HepG2 (cell line): ENCODE measurements at regions not wholly inside any gene's neighbourhood (a gene's known extent, or its start where the extent isn't known, plus 50 kb on each side); places are given as distances from the start of the nearest gene placed in this dataset.

Experiments
- ATAC-seq: fragments of 200-7000 bp; cut with Tn5 transposase; 3 replicates; pipeline ENCODE4 v1.9.1; 2020; ENCODE audit warnings: mild to moderate bottlenecking, moderate library complexity
- BruUV-seq: library from RNA; stranded (reverse); fragments of 400-500 nt; replicated peaks from 2 replicates; lab custom pipeline; 2021; lab: Mats Ljungman, UMichigan
- CTCF ChIA-PET: fragments of 300-600 bp; formaldehyde crosslinking; extraction: SDS; loops from one replicate; lab custom pipeline; 2021; ENCODE audit warnings: low total read pairs, inconsistent platforms, low intra/inter-chr PET ratio; lab: Yijun Ruan, JAX
- POLR2A ChIA-PET: fragments of 350-600 bp; sonication (Branson Sonifier 250); formaldehyde crosslinking; loops from one replicate; lab custom pipeline; 2020; ENCODE audit warnings: antibody characterized with exemption, inconsistent platforms; lab: Yijun Ruan, JAX
- DNase-seq: peaks from one replicate; pipeline ENCODE4 v3.0.0-alpha.2; 2015; ENCODE audit warnings: low spot score
- FAIRE-seq: peaks from 3 replicates; lab custom pipeline; 2011; peaks lifted over from hg19 to GRCh38; lab: Jason Lieb, UNC
- H2AFZ ChIP-seq: one replicate; pipeline ENCODE4 v1.6.1; 2011; ENCODE audit warnings: low read length, inconsistent platforms
- H3K27ac ChIP-seq: fragments of 300-600 bp; 3 replicates; pipeline ENCODE4 v1.8.0; 2011; ENCODE audit warnings: mixed run types, mild to moderate bottlenecking, mixed read lengths, low read length, inconsistent platforms; ENCODE audit not compliant: insufficient read depth; ENCODE audit errors: extremely low read length
- H3K27me3 ChIP-seq, 2 experiments: fragments of 200-600 bp in 1 of 2; 2 replicates in 1 of 2; 3 replicates in 1 of 2; pipeline versions ENCODE4 v1.6.0 to v1.8.0; 2011; ENCODE audit warnings: low read length in 2 of 2, mild to moderate bottlenecking in 2 of 2, moderate library complexity in 2 of 2, inconsistent platforms in 1 of 2; ENCODE audit not compliant: insufficient read depth in 2 of 2, control insufficient read depth in 1 of 2
- H3K36me3 ChIP-seq, 2 experiments: fragments of 200-600 bp in 1 of 2; replicated peaks in 1 of 2; 2 replicates in 1 of 2; 3 replicates in 1 of 2; pipeline versions ENCODE4 v1.5.1 to v1.8.0; 2011; ENCODE audit warnings: low read length in 2 of 2, inconsistent platforms in 1 of 2; ENCODE audit not compliant: insufficient read depth in 2 of 2, control insufficient read depth in 1 of 2
- H3K4me1 ChIP-seq: 2 replicates; pipeline ENCODE4 v1.5.1; 2012; ENCODE audit warnings: low read length, inconsistent platforms; ENCODE audit not compliant: insufficient read depth
- H3K4me2 ChIP-seq: 2 replicates; pipeline ENCODE4 v1.6.0; 2011; ENCODE audit warnings: low read depth, low read length, inconsistent platforms
- H3K4me3 ChIP-seq, 3 experiments: fragments of 200-600 bp in 1 of 3; sonication (generic), shearing (Covaris generic) in 1 of 3; replicated peaks in 1 of 3; 2 replicates each; pipeline ENCODE4 v1.5.1; 2011 to 2016; ENCODE audit warnings: low read length in 3 of 3, inconsistent platforms in 2 of 3, low read depth in 2 of 3, mild to moderate bottlenecking in 2 of 3, control low read depth in 1 of 3, mixed read lengths in 1 of 3; ENCODE audit not compliant: insufficient read depth in 1 of 3
- H3K79me2 ChIP-seq: one replicate; pipeline ENCODE4 v1.6.1; 2011; ENCODE audit warnings: low read length, inconsistent platforms; ENCODE audit not compliant: insufficient read depth
- H3K9ac ChIP-seq: 2 replicates; pipeline ENCODE4 v1.6.0; 2011; ENCODE audit warnings: mild to moderate bottlenecking, low read depth, low read length, inconsistent platforms; ENCODE audit not compliant: insufficient read depth
- H3K9me3 ChIP-seq: 2 replicates; pipeline ENCODE4 v1.5.1; 2012; ENCODE audit warnings: mild to moderate bottlenecking, low read length
- H4K20me1 ChIP-seq: 2 replicates; pipeline ENCODE4 v1.6.0; 2011; ENCODE audit warnings: inconsistent platforms, mild to moderate bottlenecking, low read length, moderate library complexity; ENCODE audit not compliant: insufficient read depth
- CENPX ChIP-seq: sonication (generic); formaldehyde crosslinking; IDR thresholded peaks from 2 replicates; pipeline ENCODE4 v1.9.0; 2021; ENCODE audit warnings: mild to moderate bottlenecking, missing genetic modification reagents, moderate library complexity
- MYC ChIP-seq: sonication (generic); formaldehyde crosslinking; IDR thresholded peaks from 2 replicates; pipeline ENCODE4 v1.9.0; 2021; ENCODE audit warnings: missing genetic modification reagents, borderline replicate concordance
- SP2 ChIP-seq: sonication (generic); formaldehyde crosslinking; IDR thresholded peaks from 2 replicates; pipeline ENCODE4 v1.5.1; 2020; ENCODE audit warnings: mild to moderate bottlenecking, missing genetic modification reagents
- ZNF296 ChIP-seq: sonication (generic); formaldehyde crosslinking; conservative IDR thresholded peaks from 2 replicates; pipeline ENCODE4 v1.5.0; 2020; ENCODE audit warnings: mild to moderate bottlenecking, missing genetic modification reagents
- ZNF572 ChIP-seq: sonication (generic); formaldehyde crosslinking; IDR thresholded peaks from 2 replicates; pipeline ENCODE4 v1.5.1; 2020; ENCODE audit warnings: mild to moderate bottlenecking, missing genetic modification reagents
- ZNF607 ChIP-seq: sonication (generic); formaldehyde crosslinking; IDR thresholded peaks from 2 replicates; pipeline ENCODE4 v1.5.1; 2020; ENCODE audit warnings: missing genetic modification reagents, mild to moderate bottlenecking, borderline replicate concordance
- ZNF672 ChIP-seq: sonication (generic); formaldehyde crosslinking; IDR thresholded peaks from 2 replicates; pipeline ENCODE4 v1.8.1; 2022; ENCODE audit warnings: missing genetic modification reagents
- WGBS: methylation state at CpG from one replicate; pipeline ENCODE4 v1.1.6; 2017; ENCODE audit warnings: low lambda C conversion rate; 5-methylcytosine and 5-hydroxymethylcytosine counted together
- in situ Hi-C: cut with HindIII; loops from 2 replicates; pipeline ENCODE4 v1.10.0; 2017; ENCODE audit warnings: low pct_unique_long_range_greater_than_20kb; ENCODE audit not compliant: extremely low pct_ligation_motif_present
- intact Hi-C: fragments of 100-400 bp; cut with micrococcal nuclease; formaldehyde crosslinking; loops from one replicate; pipeline ENCODE4 v1.10.0; 2022; ENCODE audit not compliant: unreplicated experiment
- TF ChIP-seq, protein P1 (sequence below): sonication (generic); formaldehyde crosslinking; IDR thresholded peaks from 2 replicates; pipeline ENCODE4 v1.8.1; 2023; ENCODE audit warnings: mild to moderate bottlenecking, inconsistent platforms, moderate library complexity, missing genetic modification reagents, borderline replicate concordance
- TF ChIP-seq, protein P2 (sequence below): sonication (generic); formaldehyde crosslinking; IDR thresholded peaks from 2 replicates; pipeline ENCODE4 v1.8.0; 2022; ENCODE audit warnings: mild to moderate bottlenecking, missing genetic modification reagents
- TF ChIP-seq, protein P3 (sequence below): sonication (generic); formaldehyde crosslinking; conservative IDR thresholded peaks from 2 replicates; pipeline ENCODE4 v1.4.0; 2020; ENCODE audit warnings: missing genetic modification reagents
- TF ChIP-seq, protein P4 (sequence below): IDR thresholded peaks from 2 replicates; pipeline ENCODE4 v1.6.1; 2016; ENCODE audit warnings: control low read depth

DNA sequence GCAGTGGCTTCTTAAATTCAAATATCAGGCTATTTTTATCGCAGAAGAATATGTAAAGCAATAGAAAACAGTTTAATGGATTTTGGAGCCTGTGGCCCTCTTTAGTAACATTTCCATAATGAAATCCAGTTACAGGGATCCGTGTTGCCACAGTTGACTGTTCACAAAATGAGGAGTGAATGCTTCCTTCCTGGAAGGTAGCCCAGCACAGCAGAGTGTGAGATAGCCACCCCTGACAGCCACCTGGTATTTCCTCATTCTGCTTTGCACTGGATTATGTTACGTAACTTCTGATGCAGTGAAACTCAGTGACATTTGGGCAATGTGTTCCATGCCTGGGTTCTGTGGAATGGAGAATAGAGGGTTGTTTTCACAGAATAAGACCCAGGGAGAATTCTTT is 517.2 kb downstream of the RBFOX1 start (continued):
- TF ChIP-seq, protein P1, sequence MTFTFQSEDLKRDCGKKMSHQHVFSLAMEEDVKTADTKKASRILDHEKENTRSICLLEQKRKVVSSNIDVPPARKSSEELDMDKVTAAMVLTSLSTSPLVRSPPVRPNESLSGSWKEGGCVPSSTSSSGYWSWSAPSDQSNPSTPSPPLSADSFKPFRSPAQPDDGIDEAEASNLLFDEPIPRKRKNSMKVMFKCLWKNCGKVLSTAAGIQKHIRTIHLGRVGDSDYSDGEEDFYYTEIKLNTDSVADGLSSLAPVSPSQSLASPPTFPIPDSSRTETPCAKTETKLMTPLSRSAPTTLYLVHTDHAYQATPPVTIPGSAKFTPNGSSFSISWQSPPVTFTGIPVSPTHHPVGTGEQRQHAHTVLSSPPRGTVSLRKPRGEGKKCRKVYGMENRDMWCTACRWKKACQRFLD (CRISPR knock-in tag) = no peak

DNA sequence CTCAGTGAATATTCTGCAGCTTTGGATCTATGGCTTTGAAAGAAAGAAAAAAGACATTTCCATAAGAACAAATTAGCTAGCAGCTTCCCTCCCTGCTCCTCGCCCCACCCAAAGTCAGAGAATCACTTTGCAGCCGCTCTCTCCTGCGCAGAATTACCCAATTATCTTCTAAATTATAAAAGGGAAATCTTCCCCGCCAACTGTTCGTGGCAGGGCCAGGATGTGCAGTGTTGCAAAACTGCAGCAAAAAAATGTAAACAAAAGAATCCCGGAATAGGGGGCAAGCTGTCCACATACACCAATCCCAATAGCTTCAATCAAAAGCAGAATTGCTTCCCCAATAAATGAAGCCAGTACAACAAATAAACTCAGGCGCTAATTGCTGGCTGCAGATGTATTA is 510.6 kb downstream of the RBFOX1 start:
- Histone ChIP-seq H2AFZ (no peak overlapping the region), H3K4me1 (no peaks in the 10 kb centered on the region)
- TF ChIP-seq CENPX = no peak
- TF ChIP-seq ZNF296 (CRISPR knock-in tag) = no peak
- no peak for TF ChIP-seq ZNF607 (CRISPR knock-in tag)
- TF ChIP-seq, protein P2, sequence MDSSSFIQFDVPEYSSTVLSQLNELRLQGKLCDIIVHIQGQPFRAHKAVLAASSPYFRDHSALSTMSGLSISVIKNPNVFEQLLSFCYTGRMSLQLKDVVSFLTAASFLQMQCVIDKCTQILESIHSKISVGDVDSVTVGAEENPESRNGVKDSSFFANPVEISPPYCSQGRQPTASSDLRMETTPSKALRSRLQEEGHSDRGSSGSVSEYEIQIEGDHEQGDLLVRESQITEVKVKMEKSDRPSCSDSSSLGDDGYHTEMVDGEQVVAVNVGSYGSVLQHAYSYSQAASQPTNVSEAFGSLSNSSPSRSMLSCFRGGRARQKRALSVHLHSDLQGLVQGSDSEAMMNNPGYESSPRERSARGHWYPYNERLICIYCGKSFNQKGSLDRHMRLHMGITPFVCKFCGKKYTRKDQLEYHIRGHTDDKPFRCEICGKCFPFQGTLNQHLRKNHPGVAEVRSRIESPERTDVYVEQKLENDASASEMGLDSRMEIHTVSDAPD (CRISPR knock-in tag) = no peak
- TF ChIP-seq, protein P3, sequence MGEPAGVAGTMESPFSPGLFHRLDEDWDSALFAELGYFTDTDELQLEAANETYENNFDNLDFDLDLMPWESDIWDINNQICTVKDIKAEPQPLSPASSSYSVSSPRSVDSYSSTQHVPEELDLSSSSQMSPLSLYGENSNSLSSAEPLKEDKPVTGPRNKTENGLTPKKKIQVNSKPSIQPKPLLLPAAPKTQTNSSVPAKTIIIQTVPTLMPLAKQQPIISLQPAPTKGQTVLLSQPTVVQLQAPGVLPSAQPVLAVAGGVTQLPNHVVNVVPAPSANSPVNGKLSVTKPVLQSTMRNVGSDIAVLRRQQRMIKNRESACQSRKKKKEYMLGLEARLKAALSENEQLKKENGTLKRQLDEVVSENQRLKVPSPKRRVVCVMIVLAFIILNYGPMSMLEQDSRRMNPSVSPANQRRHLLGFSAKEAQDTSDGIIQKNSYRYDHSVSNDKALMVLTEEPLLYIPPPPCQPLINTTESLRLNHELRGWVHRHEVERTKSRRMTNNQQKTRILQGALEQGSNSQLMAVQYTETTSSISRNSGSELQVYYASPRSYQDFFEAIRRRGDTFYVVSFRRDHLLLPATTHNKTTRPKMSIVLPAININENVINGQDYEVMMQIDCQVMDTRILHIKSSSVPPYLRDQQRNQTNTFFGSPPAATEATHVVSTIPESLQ = no peak
- TF ChIP-seq ZNF672 = no peak
- TF ChIP-seq SP2 (CRISPR knock-in tag) = no peak
- TF ChIP-seq MYC = no peak
- no peak for TF ChIP-seq ZNF572 (CRISPR knock-in tag)
- TF ChIP-seq, protein P4, sequence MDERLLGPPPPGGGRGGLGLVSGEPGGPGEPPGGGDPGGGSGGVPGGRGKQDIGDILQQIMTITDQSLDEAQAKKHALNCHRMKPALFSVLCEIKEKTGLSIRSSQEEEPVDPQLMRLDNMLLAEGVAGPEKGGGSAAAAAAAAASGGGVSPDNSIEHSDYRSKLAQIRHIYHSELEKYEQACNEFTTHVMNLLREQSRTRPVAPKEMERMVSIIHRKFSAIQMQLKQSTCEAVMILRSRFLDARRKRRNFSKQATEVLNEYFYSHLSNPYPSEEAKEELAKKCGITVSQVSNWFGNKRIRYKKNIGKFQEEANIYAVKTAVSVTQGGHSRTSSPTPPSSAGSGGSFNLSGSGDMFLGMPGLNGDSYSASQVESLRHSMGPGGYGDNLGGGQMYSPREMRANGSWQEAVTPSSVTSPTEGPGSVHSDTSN = no peak
- TF ChIP-seq, all 625 proteins: peak for 0
- no peak for ATAC-seq
- Histone ChIP-seq H3K4me3 (no peak overlapping the region), H3K27me3 (no peaks in the 10 kb centered on the region; a peak in 1 of 5 replicates), H4K20me1 (no peaks in the 10 kb centered on the region), H3K9ac (no peak overlapping the region), H3K4me2 (no peak overlapping the region), H3K79me2 (no peaks in the 10 kb centered on the region), H3K36me3 (no peaks in the 10 kb centered on the region), H3K9me3 (0 out of 2 replicates have a peak, but pooled peaks cover 8% of the 10 kb centered on the region), H3K27ac (no peak overlapping the region)
- FAIRE-seq = no peak
- intact Hi-C loops (no loop called here), in situ Hi-C loops (no loop called here)
- ChIA-PET CTCF (no interaction called here), POLR2A (no interaction called here)
- no peak for DNase-seq
- WGBS = 8% methylated on average over 7 of the region's 7 CpGs
- BruUV-seq = no TSS peak
